ENCODE measurements at regions not wholly inside any gene's neighbourhood (a gene's known extent, or its start where the extent isn't known, plus 50 kb on each side); places are given as distances from the start of the nearest gene placed in this dataset.
"Not testable (repeated sequence)": the region's sequence is repeated elsewhere in the genome, so short reads cannot be mapped to it uniquely, and the experiment has no call there.

DNA sequence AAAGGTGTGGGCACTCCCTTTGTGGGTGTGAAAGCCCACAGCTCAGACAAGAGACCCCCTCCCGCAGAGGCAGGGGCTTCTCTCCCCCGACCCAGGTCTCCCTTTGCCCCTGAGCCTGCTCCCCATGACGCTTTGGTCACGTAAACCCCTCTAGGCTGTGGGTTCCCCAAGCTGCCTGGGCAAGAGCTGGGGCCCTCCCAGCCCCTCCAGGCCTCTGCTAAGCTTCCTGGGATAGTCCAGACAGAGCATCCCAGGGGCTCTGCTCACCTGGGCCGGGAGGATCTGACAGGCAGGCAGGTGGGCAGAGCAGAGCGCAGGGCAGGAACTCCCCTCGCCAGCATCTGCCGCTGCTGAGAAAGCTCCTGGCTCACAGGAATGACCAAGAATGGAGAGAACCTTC lies 177.3 kb downstream of the BANP start:
- DNase-seq (ENCODE audit: low read depth): no peak

DNA sequence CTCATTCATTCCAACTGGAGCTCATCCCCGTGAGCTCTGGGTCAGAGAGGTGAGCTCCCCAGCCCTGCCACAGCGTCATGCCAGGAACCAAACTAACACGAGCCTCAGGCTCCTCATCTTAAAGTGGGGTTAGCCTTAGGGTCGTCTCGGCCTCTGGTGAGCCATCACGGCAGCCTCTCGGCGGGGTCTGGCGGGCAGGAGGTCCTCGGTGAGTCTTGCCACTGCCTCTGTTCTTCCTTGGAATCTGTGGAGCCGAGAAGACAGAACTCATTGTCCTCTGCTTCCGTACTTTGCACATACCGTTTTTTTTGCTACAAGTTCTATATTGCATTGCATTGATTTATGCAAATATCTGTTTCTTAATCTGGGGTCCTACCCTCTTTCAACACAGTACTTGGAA lies 177.9 kb downstream of the BANP start:
- DNase-seq (ENCODE audit: low read depth): not testable (repeated sequence)

GRCh38 chr16:88130016-88130415 lies 178.8 kb downstream of the BANP start:
- no peak for DNase-seq (ENCODE audit: low read depth)

- DNase-seq (ENCODE audit: low read depth): no peak
Measured at GRCh38 chr16:88130681-88131080, 179.4 kb downstream of the BANP start.

- no peak for DNase-seq (ENCODE audit: low read depth)
Measured at GRCh38 chr16:88131256-88131655, 180.0 kb downstream of the BANP start.

- DNase-seq (ENCODE audit: low read depth): no peak
Measured at GRCh38 chr16:88131966-88132365, 180.7 kb downstream of the BANP start.

- DNase-seq (ENCODE audit: low read depth): no peak
Measured at GRCh38 chr16:88132836-88133506, 181.7 kb downstream of the BANP start.

DNA sequence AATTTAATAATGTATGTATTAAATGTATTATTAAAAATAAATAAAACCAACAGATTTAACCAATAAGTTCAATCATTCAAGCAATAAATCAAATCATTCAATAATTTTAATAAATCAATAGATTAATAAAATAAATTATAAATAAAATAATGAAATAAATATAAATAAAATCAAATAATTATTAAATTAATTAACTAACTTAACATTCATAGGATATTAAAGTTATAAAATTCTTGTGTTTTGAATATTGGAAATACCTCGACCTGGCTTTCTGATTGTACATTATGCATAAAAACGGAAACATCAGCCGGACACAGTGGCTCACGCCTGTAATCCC lies 182.2 kb downstream of the BANP start:
- no peak for DNase-seq (ENCODE audit: low read depth)

DNA sequence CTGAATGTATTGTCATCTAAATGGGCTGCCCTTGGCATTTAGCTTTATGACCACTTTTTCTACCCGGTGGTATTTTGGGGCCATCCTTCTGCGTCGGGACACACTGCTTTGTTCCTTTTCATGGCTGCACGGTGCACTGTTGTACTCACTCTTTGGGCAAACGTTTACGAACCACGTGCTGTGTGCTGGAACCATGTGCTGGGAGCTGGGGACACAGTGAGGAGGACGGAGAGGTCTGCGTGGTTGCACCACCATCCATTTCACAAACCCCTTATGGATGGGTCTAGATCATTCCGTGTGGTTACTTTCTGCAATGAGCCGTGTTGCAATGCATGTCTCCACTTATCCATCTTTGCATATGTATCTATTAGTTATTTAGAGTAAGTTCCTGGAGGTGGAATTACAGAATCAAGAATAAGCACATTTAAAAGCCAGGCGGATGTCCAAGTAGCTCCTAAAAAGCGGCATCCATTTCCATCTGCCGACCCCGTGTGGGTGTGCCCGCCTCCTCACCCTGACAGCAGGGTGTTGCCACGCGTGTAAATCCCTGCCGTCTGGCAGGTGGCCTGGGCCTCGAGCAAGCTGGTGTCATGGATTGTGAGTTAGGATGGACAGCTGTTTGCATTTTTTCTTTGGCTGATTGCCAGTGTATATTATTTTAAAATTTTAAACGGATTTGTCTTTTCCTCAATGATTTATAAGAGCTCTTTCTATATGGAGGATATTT lies 183.1 kb downstream of the BANP start:
- not testable (repeated sequence) for DNase-seq (ENCODE audit: low read depth)

- not testable (repeated sequence) for DNase-seq (ENCODE audit: low read depth)
Measured at GRCh38 chr16:88134899-88135682, 183.9 kb downstream of the BANP start.

DNA sequence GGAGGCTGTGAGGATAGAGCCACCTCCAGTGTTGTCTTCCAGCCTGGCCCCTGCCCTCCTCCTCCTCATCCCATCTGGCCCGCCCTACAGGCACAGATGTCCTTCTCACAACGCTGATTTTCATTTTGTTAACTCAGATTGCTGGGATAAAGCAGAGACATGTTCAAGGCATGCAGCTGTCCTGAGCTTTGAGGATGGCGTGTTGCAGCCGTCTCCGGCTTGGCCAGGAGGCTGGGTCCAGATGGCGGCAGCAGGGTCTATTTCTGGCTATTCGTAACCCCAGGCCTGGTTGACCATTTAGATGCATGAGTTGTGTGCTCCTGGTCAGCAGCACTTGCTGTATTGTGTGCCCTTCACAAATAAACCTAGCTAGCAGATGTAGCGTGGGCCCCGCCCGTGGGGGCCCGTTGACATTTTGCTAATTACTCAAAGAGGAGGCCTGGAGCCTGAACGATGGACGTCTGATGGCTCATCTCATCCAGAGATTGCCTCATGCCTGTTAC lies 185.0 kb downstream of the BANP start:
- not testable (repeated sequence) for DNase-seq (ENCODE audit: low read depth)

- not testable (repeated sequence) for DNase-seq (ENCODE audit: low read depth)
Measured at GRCh38 chr16:88136939-88137338, 185.7 kb downstream of the BANP start.

DNA sequence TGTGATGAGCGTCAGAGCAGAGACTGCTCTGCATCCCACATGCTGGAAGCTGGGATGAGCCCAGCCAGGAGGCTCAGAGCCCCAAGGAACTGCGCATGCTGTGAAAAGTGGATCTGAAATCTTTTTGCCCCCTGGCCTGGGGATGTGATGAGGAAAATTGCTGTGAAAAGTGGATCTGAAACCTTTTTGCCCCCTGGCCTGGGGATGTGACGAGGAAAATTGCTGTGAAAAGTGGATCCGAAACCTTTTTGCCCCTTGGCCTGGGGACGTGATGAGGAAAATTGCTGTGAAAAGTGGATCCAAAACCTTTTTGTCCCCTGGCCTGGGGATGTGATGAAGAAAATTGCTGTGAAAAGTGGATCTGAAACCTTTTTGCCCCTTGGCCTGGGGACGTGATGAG lies 187.9 kb downstream of the BANP start:
- not testable (repeated sequence) for DNase-seq (ENCODE audit: low read depth)

DNA sequence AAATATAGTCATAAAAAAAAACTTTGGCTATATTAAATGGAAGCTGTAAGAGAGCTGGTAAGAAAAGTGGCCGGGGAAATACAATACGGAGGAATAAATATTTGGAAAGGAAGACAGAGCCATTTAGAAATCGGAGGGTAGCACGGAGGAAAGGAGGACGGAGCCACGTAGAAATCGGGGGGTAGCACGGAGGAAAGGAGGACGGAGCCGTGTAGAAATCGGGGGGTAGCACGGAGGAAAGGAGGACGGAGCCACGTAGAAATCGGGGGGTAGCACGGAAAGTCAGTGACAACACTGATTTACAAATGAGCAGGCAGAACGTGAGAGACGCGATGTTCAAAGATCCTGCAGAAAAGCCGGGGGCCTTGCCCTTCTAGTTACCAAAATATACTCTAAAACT lies 189.0 kb downstream of the BANP start:
- not testable (repeated sequence) for DNase-seq (ENCODE audit: low read depth)

DNA sequence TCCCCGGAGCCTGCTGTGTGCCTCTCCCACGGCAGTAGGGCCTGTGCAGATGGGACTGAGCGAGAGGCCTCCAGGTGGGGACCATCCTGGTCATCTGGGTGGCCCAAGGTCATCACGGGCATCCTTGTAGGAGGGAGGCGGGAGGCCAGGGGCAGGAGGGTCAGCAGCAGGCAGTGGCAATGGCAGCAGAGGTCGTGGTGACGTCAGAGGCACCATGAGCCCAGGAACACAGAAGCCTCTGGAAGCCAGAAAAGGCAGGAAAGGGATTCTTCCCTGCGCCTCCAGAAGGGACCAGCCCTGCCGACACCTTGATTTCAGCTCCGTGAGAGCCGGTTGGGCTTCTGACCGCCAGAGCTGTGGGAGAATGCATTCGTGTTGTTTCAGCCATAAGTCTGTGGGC lies 190.3 kb downstream of the BANP start:
- DNase-seq (ENCODE audit: low read depth): no peak

- DNase-seq (ENCODE audit: low read depth): not testable (repeated sequence)
Measured at GRCh38 chr16:88142056-88142935, 191.1 kb downstream of the BANP start.

DNA sequence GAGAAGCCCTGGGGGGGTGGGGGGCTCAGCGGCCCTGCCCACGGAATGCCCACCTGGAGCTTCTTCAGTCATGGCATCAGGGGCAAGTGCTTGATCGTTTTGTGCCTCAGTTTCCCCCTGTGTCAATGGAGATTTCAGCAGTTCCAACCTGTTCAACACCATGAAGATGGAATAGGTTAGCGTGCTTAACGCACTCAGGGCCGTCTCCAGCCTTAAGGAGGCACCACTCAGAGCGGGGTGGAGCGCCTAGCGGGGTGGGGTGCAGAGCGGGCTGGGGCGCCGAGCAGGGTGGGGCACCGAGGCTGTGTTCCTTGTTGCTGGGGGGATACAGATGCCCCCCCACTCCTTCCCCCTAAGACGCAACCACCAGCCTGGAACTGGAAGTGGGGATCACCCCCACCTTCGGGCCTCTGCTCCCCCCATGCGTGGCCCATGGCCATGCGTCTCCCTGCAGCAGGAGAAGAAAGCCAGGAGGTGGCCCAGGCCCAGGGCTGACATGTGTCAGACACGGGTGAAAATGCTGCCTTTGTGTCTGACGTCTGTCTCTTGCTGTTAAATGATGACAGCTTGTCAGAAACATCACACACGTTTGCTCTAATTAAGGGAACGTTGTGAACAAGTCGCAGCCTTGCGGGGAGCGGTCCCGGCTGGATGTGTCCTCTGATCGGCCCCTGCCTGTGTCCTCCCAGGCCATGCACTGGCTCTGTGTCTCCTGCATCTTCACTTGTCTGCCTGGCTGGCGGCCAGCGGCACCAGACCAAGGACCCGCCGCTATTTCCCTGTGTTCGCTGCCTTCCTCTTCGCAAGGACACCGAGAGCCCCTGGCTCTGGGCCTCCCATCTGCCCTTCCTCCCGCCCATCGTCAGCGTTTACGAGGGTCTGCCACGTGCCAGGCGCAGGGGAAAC lies 192.1 kb downstream of the BANP start:
- DNase-seq (ENCODE audit: low read depth): not testable (repeated sequence)

DNA sequence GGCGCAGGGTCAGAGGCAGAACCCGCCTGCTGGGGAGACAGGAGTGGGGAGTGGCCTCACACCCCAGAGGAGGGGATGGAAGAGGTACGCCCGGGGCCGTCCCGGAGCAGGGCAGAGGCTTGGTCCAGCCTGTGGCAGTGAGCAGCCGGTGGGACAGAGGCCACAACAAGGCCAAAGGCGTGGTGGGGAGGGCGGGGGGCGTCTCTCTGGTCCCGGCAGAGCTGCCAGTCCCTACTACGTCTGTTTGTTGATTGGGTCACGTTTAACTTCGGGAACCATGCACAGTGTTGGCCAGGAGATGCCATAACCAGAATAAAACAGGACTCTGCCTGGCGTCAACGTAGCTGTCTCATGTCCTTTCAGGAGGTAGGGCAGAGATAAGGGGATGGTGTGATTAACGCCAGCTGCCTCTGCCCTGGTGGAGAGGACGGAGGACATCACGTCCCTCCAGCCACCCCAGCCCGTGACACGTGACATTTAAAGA lies 192.8 kb downstream of the BANP start:
- no peak for DNase-seq (ENCODE audit: low read depth)

GRCh38 chr16:88145376-88145775 lies 194.1 kb downstream of the BANP start:
- not testable (repeated sequence) for DNase-seq (ENCODE audit: low read depth)

DNA sequence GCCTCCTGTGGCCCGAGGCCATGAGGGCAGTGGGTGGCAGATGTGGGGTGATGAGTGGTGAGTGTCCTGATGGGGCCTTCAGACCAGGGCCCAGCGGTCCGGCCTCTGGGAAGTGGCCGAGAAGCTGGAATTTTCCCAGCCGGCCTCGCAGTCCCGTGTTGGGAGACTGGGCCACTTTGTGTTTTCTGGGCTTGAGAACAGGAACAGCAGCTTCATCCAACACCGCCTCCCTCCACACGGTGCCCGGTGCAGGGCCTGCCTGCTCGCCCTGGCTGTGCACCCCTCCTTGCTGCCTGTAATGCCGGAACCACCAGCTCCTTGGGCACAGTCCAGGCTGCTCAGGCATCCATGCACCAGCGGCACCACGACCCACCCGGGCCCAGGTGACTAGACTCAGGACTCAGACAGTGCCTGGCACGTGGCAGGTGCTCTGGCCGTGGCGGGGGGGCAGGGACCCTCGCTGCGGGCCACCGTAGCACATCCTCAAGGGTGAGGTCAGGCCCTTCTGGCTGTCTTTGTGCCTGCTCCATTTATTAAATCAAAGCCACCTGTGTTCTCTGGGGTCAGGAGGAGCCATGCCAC lies 194.7 kb downstream of the BANP start:
- DNase-seq (ENCODE audit: low read depth): not testable (repeated sequence)

Data from fibroblast of the conjunctiva (primary cell).